WERI-Rb-1 (cell line): ENCODE measurements at regions not wholly inside any gene's neighbourhood (a gene's known extent, or its start where the extent isn't known, plus 50 kb on each side); places are given as distances from the start of the nearest gene placed in this dataset.

Experiments used
- DNase-seq: peaks from one replicate; pipeline ENCODE4 v3.0.0-alpha.2; 2020
- H3K27ac ChIP-seq: fragments of 250-450 bp; sonication (Bioruptor Pico); 2 replicates; pipeline ENCODE4 v1.5.1; 2020; ENCODE audit warnings: mild to moderate bottlenecking, moderate library complexity
- H3K27me3 ChIP-seq: fragments of 250-450 bp; sonication (Bioruptor Pico); 2 replicates; pipeline ENCODE4 v1.5.1; 2021; ENCODE audit warnings: mild to moderate bottlenecking, low read depth, moderate library complexity; ENCODE audit not compliant: insufficient read depth, severe bottlenecking
- H3K36me3 ChIP-seq: fragments of 250-450 bp; sonication (Bioruptor Pico); 2 replicates; pipeline ENCODE4 v1.5.1; 2020; ENCODE audit warnings: mild to moderate bottlenecking, moderate library complexity
- H3K4me3 ChIP-seq: 2 replicates; pipeline ENCODE4 v1.5.1; 2011; ENCODE audit warnings: low read depth, mild to moderate bottlenecking, control low read depth, low read length
- H3K9me3 ChIP-seq: fragments of 250-450 bp; sonication (Bioruptor Pico); 2 replicates; pipeline ENCODE4 v1.5.1; 2021; ENCODE audit warnings: mild to moderate bottlenecking, moderate library complexity; ENCODE audit not compliant: severe bottlenecking
- CTCF ChIP-seq: IDR thresholded peaks from 2 replicates; pipeline ENCODE4 v1.5.1; 2011; ENCODE audit warnings: low read depth, mild to moderate bottlenecking, control low read depth, inconsistent platforms, low read length

- no peak for DNase-seq
- TF ChIP-seq CTCF = no peak
- Histone ChIP-seq H3K4me3 (no peak overlapping the region), H3K9me3 (no peaks in the 10 kb centered on the region), H3K27me3 (no peaks in the 10 kb centered on the region), H3K27ac (no peak overlapping the region), H3K36me3 (no peaks in the 10 kb centered on the region)
Observed at GRCh38 chr18:28905509-28905908, 728.6 kb upstream of the CDH2 start.

GRCh38 chr18:28904789-28905364, 727.9 kb upstream of the CDH2 start:
- no peaks in the 10 kb centered on the region for H3K27me3 ChIP-seq
- H3K4me3 ChIP-seq = no peak overlapping the region
- H3K27ac ChIP-seq = no peak overlapping the region
- no peaks in the 10 kb centered on the region for H3K9me3 ChIP-seq
- no peaks in the 10 kb centered on the region for H3K36me3 ChIP-seq
- no peak for TF ChIP-seq CTCF
- DNase-seq = no peak

GRCh38 chr18:28903306-28903705, 726.4 kb upstream of the CDH2 start:
- no peak for DNase-seq
- no peaks in the 10 kb centered on the region for H3K36me3 ChIP-seq
- no peaks in the 10 kb centered on the region for H3K9me3 ChIP-seq
- no peak overlapping the region for H3K4me3 ChIP-seq
- H3K27me3 ChIP-seq = no peaks in the 10 kb centered on the region
- H3K27ac ChIP-seq = no peak overlapping the region
- no peak for TF ChIP-seq CTCF

- Histone ChIP-seq H3K36me3 (no peaks in the 10 kb centered on the region), H3K27ac (no peak overlapping the region; the same call in 1 of the 2 replicates), H3K4me3 (no peak overlapping the region), H3K27me3 (no peaks in the 10 kb centered on the region), H3K9me3 (no peaks in the 10 kb centered on the region)
- TF ChIP-seq CTCF = no peak
- peak; percentile 53 for DNase-seq
Observed at GRCh38 chr18:28890791-28891190, 713.9 kb upstream of the CDH2 start.

GRCh38 chr18:28884304-28884703, 707.4 kb upstream of the CDH2 start:
- Histone ChIP-seq H3K9me3 (no peaks in the 10 kb centered on the region), H3K36me3 (no peaks in the 10 kb centered on the region), H3K4me3 (no peak overlapping the region), H3K27me3 (no peaks in the 10 kb centered on the region), H3K27ac (no peak overlapping the region)
- no peak for DNase-seq
- TF ChIP-seq CTCF = no peak

GRCh38 chr18:28880856-28881255, 703.9 kb upstream of the CDH2 start:
- Histone ChIP-seq H3K4me3 (no peak overlapping the region), H3K27me3 (no peaks in the 10 kb centered on the region), H3K27ac (no peak overlapping the region), H3K36me3 (no peaks in the 10 kb centered on the region), H3K9me3 (no peaks in the 10 kb centered on the region)
- no peak for TF ChIP-seq CTCF
- no peak for DNase-seq
